GM12878 (cell line): ENCODE measurements at regions not wholly inside any gene's neighbourhood (a gene's known extent, or its start where the extent isn't known, plus 50 kb on each side); places are given as distances from the start of the nearest gene placed in this dataset.
A peak's percentile ranks its signal among the peaks of the same experiment; 100 is the strongest.

Experiments used
- ATAC-seq: fragments of 200-7000 bp; cut with Tn5 transposase; 3 replicates; pipeline ENCODE4 v1.9.1; 2020; ENCODE audit warnings: mild to moderate bottlenecking, moderate library complexity
- BruUV-seq: library from RNA; stranded (reverse); fragments of 400-500 nt; replicated peaks from 2 replicates; lab custom pipeline; 2021; lab: Mats Ljungman, UMichigan
- CTCF ChIA-PET: fragments of 300-600 bp; sonication (Branson Sonifier 250); formaldehyde crosslinking; extraction: SDS; loops from one replicate; lab custom pipeline; 2021; ENCODE audit warnings: inconsistent platforms; lab: Yijun Ruan, JAX
- POLR2A ChIA-PET: fragments of 350-600 bp; formaldehyde crosslinking; extraction: SDS; loops from one replicate; lab custom pipeline; 2021; ENCODE audit warnings: inconsistent platforms; lab: Charles Lee
- RAD21 ChIA-PET: fragments of 300-600 bp; sonication (Branson Sonifier 250); formaldehyde crosslinking; loops from one replicate; lab custom pipeline; 2023; ENCODE audit warnings: antibody characterized with exemption; ENCODE audit not compliant: unreplicated experiment; lab: Charles Lee
- SMC1A ChIA-PET: fragments of 300-600 bp; sonication (Branson Sonifier 250); formaldehyde crosslinking; loops from one replicate; lab custom pipeline; 2023; ENCODE audit not compliant: unreplicated experiment, uncharacterized antibody; lab: Charles Lee
- DNase-seq: peaks from one replicate; pipeline ENCODE4 v3.0.0-alpha.2; 2011; ENCODE audit warnings: low read depth, low spot score
- FAIRE-seq: peaks from 3 replicates; lab custom pipeline; 2011; peaks lifted over from hg19 to GRCh38; lab: Jason Lieb, UNC
- H2AFZ ChIP-seq: 2 replicates; pipeline ENCODE4 v1.6.0; 2011; ENCODE audit warnings: low read depth, low read length, control low read depth; ENCODE audit not compliant: control insufficient read depth
- H3K27ac ChIP-seq: 2 replicates; pipeline ENCODE4 v1.5.1; 2011; ENCODE audit warnings: control low read depth; ENCODE audit not compliant: control insufficient read depth, insufficient read depth
- H3K27me3 ChIP-seq, 2 experiments: replicated peaks in 1 of 2; 2 replicates each; pipeline versions ENCODE4 v1.6.0 to v1.6.1; 2011; ENCODE audit warnings: low read length in 1 of 2; ENCODE audit not compliant: control insufficient read depth in 2 of 2, insufficient read depth in 2 of 2
- H3K36me3 ChIP-seq, 2 experiments: 2 replicates each; pipeline ENCODE4 v1.5.1; 2011; ENCODE audit warnings: low read length in 1 of 2; ENCODE audit not compliant: control insufficient read depth in 2 of 2, insufficient read depth in 2 of 2
- H3K4me1 ChIP-seq: 2 replicates; pipeline ENCODE4 v1.6.1; 2011; ENCODE audit warnings: mild to moderate bottlenecking, low read length, moderate library complexity, mixed read lengths; ENCODE audit not compliant: control insufficient read depth, insufficient read depth
- H3K4me2 ChIP-seq: 2 replicates; pipeline ENCODE4 v1.6.0; 2011; ENCODE audit warnings: control low read depth; ENCODE audit not compliant: control insufficient read depth, insufficient read depth
- H3K4me3 ChIP-seq: fragments of 200-600 bp; sonication (generic); 2 replicates; pipeline ENCODE4 v1.5.1; 2016
- H3K79me2 ChIP-seq: 2 replicates; pipeline ENCODE4 v1.6.0; 2011; ENCODE audit warnings: low read length; ENCODE audit not compliant: control insufficient read depth, insufficient read depth
- H3K9ac ChIP-seq: 2 replicates; pipeline ENCODE4 v1.8.0; 2011; ENCODE audit warnings: low read length, control low read depth, mixed read lengths; ENCODE audit not compliant: control insufficient read depth, insufficient read depth
- H3K9me3 ChIP-seq: replicated peaks from 3 replicates; pipeline ENCODE4 v1.5.1; 2011; ENCODE audit warnings: mild to moderate bottlenecking, low read length; ENCODE audit not compliant: control insufficient read depth, insufficient read depth
- H4K20me1 ChIP-seq: 2 replicates; pipeline ENCODE4 v1.6.0; 2011; ENCODE audit not compliant: control insufficient read depth, insufficient read depth
- BRCA1 ChIP-seq: IDR thresholded peaks from 2 replicates; pipeline ENCODE4 v1.6.1; 2011; ENCODE audit warnings: low read depth, low read length, improper control_type of control experiment
- CREB1 ChIP-seq: IDR thresholded peaks from 2 replicates; pipeline ENCODE4 v1.6.1; 2012; ENCODE audit warnings: low read depth, mild to moderate bottlenecking, inconsistent platforms
- EED ChIP-seq: sonication (generic); IDR thresholded peaks from 2 replicates; pipeline ENCODE4 v1.6.1; 2016; ENCODE audit warnings: antibody characterized with exemption, low read depth
- ETV6 ChIP-seq, 2 experiments: fragments of 450-650 bp in 1 of 2; IDR thresholded peaks in 1 of 2; conservative IDR thresholded peaks in 1 of 2; 2 replicates each; pipeline ENCODE4 v1.6.1; 2014; ENCODE audit warnings: antibody characterized with exemption in 1 of 2, borderline replicate concordance in 1 of 2, low read depth in 1 of 2, mild to moderate bottlenecking in 1 of 2, moderate library complexity in 1 of 2
- IKZF1 ChIP-seq: fragments of 450-650 bp; conservative IDR thresholded peaks from 2 replicates; pipeline ENCODE4 v1.6.1; 2017; ENCODE audit warnings: antibody characterized with exemption, mild to moderate bottlenecking
- MYC ChIP-seq: IDR thresholded peaks from 2 replicates; pipeline ENCODE4 v1.6.1; 2011; ENCODE audit warnings: mild to moderate bottlenecking, low read length, moderate library complexity, inconsistent platforms; ENCODE audit not compliant: insufficient read depth, insufficient replicate concordance, insufficient read length, severe bottlenecking
- NR2F1 ChIP-seq: fragments of 450-650 bp; conservative IDR thresholded peaks from 2 replicates; pipeline ENCODE4 v1.6.1; 2017; ENCODE audit warnings: mild to moderate bottlenecking
- RBBP5 ChIP-seq: fragments of 200-600 bp; sonication (generic); conservative IDR thresholded peaks from 2 replicates; pipeline ENCODE4 v1.6.1; 2016
- RELA ChIP-seq: fragments of 450-650 bp; IDR thresholded peaks from 2 replicates; pipeline ENCODE4 v1.8.0; 2014; ENCODE audit warnings: borderline replicate concordance; ENCODE audit not compliant: partially characterized antibody
- RUNX3 ChIP-seq: IDR thresholded peaks from 2 replicates; pipeline ENCODE4 v1.6.1; 2012; ENCODE audit warnings: low read length, inconsistent platforms
- STAT1 ChIP-seq: fragments of 450-650 bp; conservative IDR thresholded peaks from 2 replicates; pipeline ENCODE4 v1.6.1; 2014; ENCODE audit warnings: antibody characterized with exemption, mild to moderate bottlenecking
- ZNF217 ChIP-seq: fragments of 450-650 bp; IDR thresholded peaks from 2 replicates; pipeline ENCODE4 v1.6.1; 2017; ENCODE audit warnings: antibody characterized with exemption, mild to moderate bottlenecking
- WGBS: methylation state at CpG from one replicate; pipeline ENCODE4 v1.1.6; 2016; ENCODE audit warnings: low lambda C conversion rate; ENCODE audit not compliant: insufficient replicate concordance, insufficient coverage; ENCODE audit errors: missing lambda C conversion rate; 5-methylcytosine and 5-hydroxymethylcytosine counted together
- in situ Hi-C: fragments of 300-500 bp; cut with MboI; formaldehyde crosslinking; loops from 9 replicates; pipeline ENCODE4 v1.14.3; 2018; ENCODE audit warnings: mixed read lengths
- intact Hi-C: fragments of 100-400 bp; cut with micrococcal nuclease; formaldehyde crosslinking; loops from one replicate; pipeline ENCODE4 v1.14.2; 2022; ENCODE audit not compliant: unreplicated experiment

DNA sequence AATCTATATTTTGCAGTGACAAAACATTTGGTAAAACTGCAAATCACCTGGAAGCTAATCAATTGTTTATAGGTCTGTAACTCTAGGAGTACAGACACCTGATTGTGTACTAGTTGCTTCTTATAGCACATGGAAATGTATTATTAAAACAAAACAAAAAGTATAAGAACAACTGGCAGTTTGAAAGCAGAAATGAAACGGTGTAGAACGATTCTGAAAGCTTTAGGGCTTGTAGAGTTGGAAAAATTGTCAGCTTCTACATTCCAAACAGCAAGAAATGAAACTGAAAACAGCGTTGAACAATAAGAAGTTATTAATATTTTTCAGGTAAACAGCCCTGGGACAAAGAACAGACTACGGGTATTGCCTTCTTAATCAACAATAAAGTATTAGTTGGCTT, 273.3 kb downstream of the OLFM3 start:
- in situ Hi-C loops (no loop called here), intact Hi-C loops (no loop called here)
- no peaks in the 10 kb centered on the region; a peak in 1 of 4 replicates for H3K27me3 ChIP-seq
- no peaks in the 10 kb centered on the region for H3K36me3 ChIP-seq
- H4K20me1 ChIP-seq: no peaks in the 10 kb centered on the region
- H3K4me2 ChIP-seq: no peak overlapping the region
- 1% methylated on average over 4 of the region's 4 CpGs for whole genome bisulfite sequencing
- CTCF ChIA-PET: no interaction called here
- ATAC-seq (no peak; the same call in 2 of the 3 replicates), FAIRE-seq (no peak), DNase-seq (no peak)
- no peak overlapping the region for H3K4me3 ChIP-seq
- H3K4me1 ChIP-seq: no peaks in the 10 kb centered on the region
- RAD21 ChIA-PET: no interaction called here
- POLR2A ChIA-PET: no interaction called here
- H3K9me3 ChIP-seq: no peaks in the 10 kb centered on the region
- no peaks in the 10 kb centered on the region for H3K79me2 ChIP-seq
- H2AFZ ChIP-seq: no peak overlapping the region
- no peak overlapping the region for H3K27ac ChIP-seq
- H3K9ac ChIP-seq: no peak overlapping the region
- TF ChIP-seq NR2F1 (no peak), STAT1 (no peak), BRCA1 (no peak), CREB1 (no peak), ZNF217 (no peak), EED (no peak), RBBP5 (no peak), IKZF1 (no peak), MYC (no peak)
- TF ChIP-seq, all 136 proteins: peak for 0
- BruUV-seq: no TSS peak
- SMC1A ChIA-PET: no interaction called here

DNA sequence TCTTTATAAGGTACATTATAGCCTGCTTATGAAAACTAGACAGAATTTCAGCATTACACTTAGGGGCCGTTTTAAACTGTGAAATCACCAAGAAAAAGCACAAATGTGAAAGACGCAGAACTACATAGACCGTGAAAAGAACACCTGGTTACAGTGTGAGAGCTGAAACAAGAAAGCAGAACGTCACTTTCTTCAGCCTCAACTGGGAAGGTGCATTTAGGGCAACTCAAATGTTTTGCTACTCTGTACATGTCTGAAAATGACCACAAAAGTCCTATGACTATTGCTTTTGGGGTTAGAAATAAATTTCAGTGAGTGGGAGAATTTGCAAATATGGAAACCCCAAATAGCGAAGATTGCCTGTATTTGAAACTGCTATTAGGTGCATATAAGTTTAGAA, 268.7 kb downstream of the OLFM3 start:
- ChIA-PET RAD21 (no interaction called here), CTCF (no interaction called here), POLR2A (no interaction called here), SMC1A (no interaction called here)
- Histone ChIP-seq H3K27ac (no peak overlapping the region), H4K20me1 (no peaks in the 10 kb centered on the region), H3K9me3 (no peaks in the 10 kb centered on the region), H2AFZ (no peak overlapping the region), H3K4me1 (no peaks in the 10 kb centered on the region), H3K36me3 (no peaks in the 10 kb centered on the region), H3K4me3 (no peak overlapping the region), H3K27me3 (no peaks in the 10 kb centered on the region; a peak in 1 of 4 replicates), H3K9ac (no peak overlapping the region), H3K79me2 (no peaks in the 10 kb centered on the region), H3K4me2 (no peak overlapping the region)
- 25% methylated on average over 5 of the region's 5 CpGs for whole genome bisulfite sequencing
- DNase-seq (no peak), FAIRE-seq (peak; percentile 52), ATAC-seq (peak; percentile 71)
- BruUV-seq: no TSS peak
- in situ Hi-C loops: no loop called here
- intact Hi-C loops: no loop called here
- no peak for TF ChIP-seq RELA
- peak; percentile 81 for TF ChIP-seq RUNX3
- TF ChIP-seq ETV6 (conservative IDR thresholded peaks at IDR 0.05 in 1 of 2, IDR thresholded peaks at IDR 0.05 in 1 of 2; ENCODE audit: borderline replicate concordance in 1 of 2, low read depth in 1 of 2): peak in 1 of 2 experiments; percentile 33; a peak in 1 of 4 replicates
